ENCODE measurements at regions not wholly inside any gene's neighbourhood (a gene's known extent, or its start where the extent isn't known, plus 50 kb on each side); places are given as distances from the start of the nearest gene placed in this dataset.
"Not testable (repeated sequence)": the region's sequence is repeated elsewhere in the genome, so short reads cannot be mapped to it uniquely, and the experiment has no call there.

- no peaks in the 10 kb centered on the region for H3K36me3 ChIP-seq
- no peaks in the 10 kb centered on the region for H3K9me3 ChIP-seq
- no peak overlapping the region for H3K27ac ChIP-seq
- no peaks in the 10 kb centered on the region for H3K4me1 ChIP-seq
- no peak overlapping the region for H3K4me3 ChIP-seq
- intact Hi-C loops (cut with DNase I; ENCODE audit: low total_unique reads), result no loop called here
- TF ChIP-seq POLR2A (IDR thresholded peaks at IDR 0.05), result no peak
- no peak for TF ChIP-seq CTCF (IDR thresholded peaks at IDR 0.05)
- no peaks in the 10 kb centered on the region for H3K27me3 ChIP-seq
- DNase-seq, result no peak
Observed at GRCh38 chr2:175330195-175330594, 148.7 kb upstream of the ATP5MC3 start.

- no peak overlapping the region for H3K4me3 ChIP-seq
- no peaks in the 10 kb centered on the region for H3K4me1 ChIP-seq
- no peaks in the 10 kb centered on the region for H3K36me3 ChIP-seq
Observed at GRCh38 chr2:175326801-175327200, 145.3 kb upstream of the ATP5MC3 start.

GRCh38 chr2:175326164-175326563 is 144.7 kb upstream of the ATP5MC3 start:
- H3K4me3 ChIP-seq; DNase-seq; intact Hi-C loops (cut with DNase I; ENCODE audit: low total_unique reads); H3K27ac ChIP-seq; H3K4me1 ChIP-seq; H3K36me3 ChIP-seq; H3K27me3 ChIP-seq; H3K9me3 ChIP-seq: not testable (repeated sequence)

More at GRCh38 chr2:175326801-175327200, 145.3 kb upstream of the ATP5MC3 start:
- no peaks in the 10 kb centered on the region for H3K27me3 ChIP-seq
- intact Hi-C loops (cut with DNase I; ENCODE audit: low total_unique reads), result no loop called here
- H3K9me3 ChIP-seq, result no peaks in the 10 kb centered on the region
- no peak for DNase-seq
- no peak for TF ChIP-seq CTCF (IDR thresholded peaks at IDR 0.05)
- TF ChIP-seq POLR2A (IDR thresholded peaks at IDR 0.05), result no peak
- H3K27ac ChIP-seq, result no peak overlapping the region

DNA sequence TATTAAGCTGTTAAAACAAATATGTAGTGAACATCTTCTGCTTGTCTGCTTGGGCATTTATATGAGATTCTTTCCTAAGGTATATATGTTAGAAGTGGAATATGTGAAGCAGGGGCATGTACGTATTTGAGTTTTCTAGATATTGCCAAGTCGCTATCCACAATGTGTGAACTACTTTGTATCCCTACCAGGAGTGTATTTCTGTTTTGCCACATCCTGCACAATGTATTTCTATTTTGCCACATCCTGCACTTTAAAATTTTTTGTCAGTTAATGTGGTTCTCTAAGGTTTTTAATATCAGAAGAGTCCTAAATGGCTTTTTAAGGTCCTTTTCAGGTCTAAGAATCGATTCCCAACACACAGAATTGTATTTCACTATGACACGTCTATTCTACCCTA is 141.7 kb upstream of the ATP5MC3 start:
- no peak for DNase-seq
- H3K36me3 ChIP-seq, result no peaks in the 10 kb centered on the region
- H3K27ac ChIP-seq, result no peak overlapping the region
- TF ChIP-seq CTCF (IDR thresholded peaks at IDR 0.05) (no peak), POLR2A (IDR thresholded peaks at IDR 0.05) (no peak)
- no peaks in the 10 kb centered on the region for H3K27me3 ChIP-seq
- intact Hi-C loops (cut with DNase I; ENCODE audit: low total_unique reads), result no loop called here
- H3K4me3 ChIP-seq, result no peak overlapping the region
- no peaks in the 10 kb centered on the region for H3K4me1 ChIP-seq
- H3K9me3 ChIP-seq, result no peaks in the 10 kb centered on the region

DNA sequence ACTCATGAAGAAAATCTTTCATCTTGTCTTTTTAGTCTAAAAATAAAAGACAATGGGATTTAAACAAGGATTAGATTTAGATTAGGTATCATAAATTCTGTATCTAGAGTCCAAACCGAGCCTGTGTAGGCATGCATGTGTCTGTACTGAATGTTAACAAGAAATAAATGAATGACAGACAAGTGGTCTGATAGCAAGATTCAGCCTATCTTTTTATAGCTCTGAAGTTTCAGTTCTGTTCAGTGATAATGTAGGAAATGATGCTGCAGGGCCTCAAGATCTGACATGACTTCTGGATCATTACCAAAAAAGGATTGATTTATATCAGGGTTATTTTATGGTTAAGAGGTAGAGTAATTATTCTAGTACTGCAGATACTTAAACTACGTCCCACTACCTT is 137.0 kb upstream of the ATP5MC3 start:
- H3K36me3 ChIP-seq, result no peaks in the 10 kb centered on the region
- no peak overlapping the region for H3K27ac ChIP-seq
- DNase-seq, result no peak
- H3K4me1 ChIP-seq, result no peaks in the 10 kb centered on the region
- no peak overlapping the region for H3K4me3 ChIP-seq
- no peaks in the 10 kb centered on the region for H3K27me3 ChIP-seq
- TF ChIP-seq CTCF (IDR thresholded peaks at IDR 0.05) (no peak), POLR2A (IDR thresholded peaks at IDR 0.05) (no peak)
- intact Hi-C loops (cut with DNase I; ENCODE audit: low total_unique reads), result no loop called here
- no peaks in the 10 kb centered on the region for H3K9me3 ChIP-seq

DNA sequence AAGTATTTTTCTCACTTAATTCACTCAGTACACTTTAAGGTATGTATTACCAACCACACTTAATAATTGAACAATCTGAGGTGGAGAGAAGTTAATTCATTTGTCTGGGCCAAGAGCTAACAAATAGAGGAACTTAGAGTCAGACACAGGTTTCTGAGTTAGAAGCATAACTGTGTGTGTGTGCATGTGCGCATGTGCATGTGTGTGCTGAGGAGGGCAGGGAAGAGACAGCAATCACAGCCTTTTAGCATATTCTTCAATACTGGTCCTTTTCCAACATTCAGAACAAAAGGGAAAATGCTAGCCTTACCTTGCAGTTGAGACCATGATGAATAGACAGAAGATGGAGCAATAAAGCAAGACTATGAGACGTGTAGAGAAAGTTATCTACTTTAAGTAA is 136.2 kb upstream of the ATP5MC3 start:
- intact Hi-C loops (cut with DNase I; ENCODE audit: low total_unique reads), result no loop called here
- Histone ChIP-seq H3K4me3 (no peak overlapping the region), H3K27me3 (no peaks in the 10 kb centered on the region), H3K9me3 (no peaks in the 10 kb centered on the region), H3K36me3 (no peaks in the 10 kb centered on the region), H3K4me1 (no peaks in the 10 kb centered on the region), H3K27ac (no peak overlapping the region)
- TF ChIP-seq CTCF (IDR thresholded peaks at IDR 0.05) (no peak), POLR2A (IDR thresholded peaks at IDR 0.05) (no peak)
- no peak for DNase-seq

Measured in uterus (tissue), 3 donors.